GM18858 (cell line): ENCODE measurements at regions not wholly inside any gene's neighbourhood (a gene's known extent, or its start where the extent isn't known, plus 50 kb on each side); places are given as distances from the start of the nearest gene placed in this dataset.
"Not testable (repeated sequence)": the region's sequence is repeated elsewhere in the genome, so short reads cannot be mapped to it uniquely, and the experiment has no call there.

Experiments used
- ATAC-seq: cut with Tn5 transposase; IDR thresholded peaks from one replicate; pipeline ENCODE4 v1.9.1; 2021; ENCODE audit not compliant: unreplicated experiment

DNA sequence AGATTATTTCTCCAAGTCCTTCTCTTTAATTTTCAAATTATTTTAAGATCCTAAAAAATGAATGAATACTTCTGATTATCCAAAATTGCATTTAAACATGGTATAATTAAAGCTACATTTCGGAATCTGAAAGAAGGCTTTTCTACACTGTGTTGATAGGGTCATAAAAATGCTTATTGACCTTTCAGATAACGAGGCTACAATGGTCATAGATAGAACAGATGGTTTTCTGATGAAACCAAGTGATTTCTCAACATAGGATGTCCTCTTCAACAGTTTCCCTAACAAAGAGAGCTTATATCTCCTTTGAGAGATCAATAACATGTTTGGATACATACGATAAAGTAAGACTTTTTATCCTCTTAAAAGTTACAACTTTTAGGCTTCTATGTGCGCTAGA is 201.1 kb downstream of the PTH2R start:
- ATAC-seq = no peak

DNA sequence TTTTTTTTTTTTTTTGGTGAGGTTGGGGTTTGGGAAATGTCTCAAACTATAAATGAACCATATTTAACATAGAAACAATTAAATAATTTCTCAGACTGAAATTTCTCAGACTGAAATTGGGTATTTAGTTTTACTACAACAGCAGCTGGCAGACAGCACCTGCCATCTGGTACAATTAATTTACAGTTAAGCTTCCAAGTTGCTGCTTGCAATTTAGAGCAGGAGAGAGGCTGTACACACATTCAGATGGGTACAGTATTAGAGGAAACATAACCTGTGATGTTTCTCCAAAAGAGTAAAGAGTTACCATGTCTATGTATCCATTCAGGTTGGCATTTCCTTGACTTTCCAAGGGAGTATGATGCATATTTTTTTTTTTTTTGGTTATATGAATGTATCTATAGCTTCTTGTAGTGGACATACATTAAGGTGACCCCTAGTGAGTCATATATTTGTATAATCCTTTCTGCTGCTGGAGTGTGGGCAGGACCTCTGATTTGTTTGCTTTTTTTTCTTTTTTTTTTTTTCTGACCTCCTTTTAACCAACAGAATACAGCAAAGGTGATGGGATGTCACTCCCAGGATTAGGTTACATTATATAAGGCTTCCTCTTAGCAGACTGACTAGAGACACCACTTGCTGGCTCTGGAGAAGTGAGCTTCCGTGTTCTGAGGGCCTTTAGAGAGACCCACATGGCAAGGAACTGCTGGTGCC is 201.7 kb downstream of the PTH2R start:
- ATAC-seq = no peak

DNA sequence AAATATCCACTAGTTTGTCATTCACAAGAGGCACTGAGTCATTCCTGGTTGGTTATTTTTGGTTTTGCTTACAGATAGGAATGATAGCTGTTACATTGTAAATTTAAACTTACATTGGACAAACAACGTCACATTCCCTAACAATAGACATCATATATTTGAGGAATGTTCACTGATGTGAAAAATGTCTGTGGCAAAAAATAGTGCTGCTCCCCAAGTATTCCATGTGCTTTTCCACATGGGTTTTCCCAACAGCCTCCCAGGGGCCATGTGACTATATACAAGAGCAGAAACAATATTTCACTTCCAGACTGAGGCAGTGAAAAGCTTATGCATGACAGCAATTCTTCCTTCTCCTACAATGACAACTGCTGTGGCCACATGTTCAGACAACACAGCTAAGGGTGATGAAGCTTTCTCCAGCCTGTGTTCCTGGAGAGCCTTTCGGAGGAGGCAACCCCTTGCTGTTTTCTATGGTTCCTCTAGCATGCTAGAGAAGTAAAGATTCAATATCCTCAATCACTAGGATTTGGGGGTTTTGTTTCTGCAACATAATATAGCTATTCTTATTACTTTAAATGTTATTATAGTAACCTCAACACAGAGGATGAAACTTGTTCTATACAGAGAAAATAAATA is 202.7 kb downstream of the PTH2R start:
- ATAC-seq = no peak

DNA sequence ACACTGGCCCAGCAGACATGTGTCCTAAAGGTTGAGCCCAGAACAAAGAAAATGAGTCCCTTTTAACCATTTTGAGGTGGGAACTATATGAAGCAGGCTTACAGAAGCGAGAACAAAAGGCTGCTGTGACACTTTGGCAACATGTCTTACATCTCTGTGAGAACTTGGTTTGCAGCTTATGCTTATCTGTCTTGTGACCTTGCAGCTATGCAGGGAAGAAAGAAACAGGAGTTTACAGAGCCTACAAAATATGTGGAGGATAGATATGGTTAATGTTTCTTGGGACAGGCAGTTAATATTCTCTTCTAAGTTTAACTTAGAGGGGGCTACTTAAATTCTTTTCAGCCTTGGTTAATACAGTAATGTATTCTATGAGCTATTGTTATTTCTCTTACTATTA is 209.1 kb downstream of the PTH2R start:
- ATAC-seq = not testable (repeated sequence)

DNA sequence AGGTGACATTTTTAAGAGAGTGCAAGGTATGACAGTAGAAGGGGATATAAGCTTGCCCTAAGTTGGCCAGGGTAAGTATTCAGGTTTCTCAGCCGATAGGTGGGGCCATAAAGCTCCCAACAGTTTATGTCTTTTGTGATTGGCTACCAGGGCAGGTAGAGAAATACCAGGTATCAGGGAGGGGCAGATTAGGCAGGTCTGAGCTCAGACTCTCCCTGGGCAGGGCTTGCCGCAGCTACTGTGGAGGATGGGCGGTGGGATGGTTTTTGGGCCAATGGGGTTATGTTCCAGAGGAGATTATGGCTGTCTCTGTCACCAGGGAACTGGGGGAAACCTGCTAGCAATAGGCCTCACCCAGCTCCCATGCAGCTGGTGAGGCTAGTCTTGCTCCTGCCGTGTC is 211.6 kb downstream of the PTH2R start:
- ATAC-seq = no peak

DNA sequence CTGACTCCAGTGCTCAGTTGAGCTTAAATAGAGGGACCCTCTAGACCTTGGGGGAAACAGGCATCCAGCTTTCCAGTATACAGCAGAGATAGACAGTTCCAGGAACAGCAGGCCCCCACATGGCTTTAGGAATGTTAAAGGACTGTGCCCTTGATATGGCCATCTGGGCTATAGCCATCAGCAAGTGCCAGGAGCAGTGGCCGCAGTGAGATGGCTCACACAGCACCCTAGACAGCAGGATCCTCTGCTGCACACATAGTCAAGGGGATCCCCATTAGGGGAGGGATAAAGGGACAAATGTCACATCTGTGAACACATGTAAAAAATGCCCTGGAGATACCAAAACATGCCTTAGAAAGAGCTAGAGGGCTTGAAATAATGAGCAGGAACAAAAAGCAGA is 213.4 kb downstream of the PTH2R start:
- no peak for ATAC-seq

DNA sequence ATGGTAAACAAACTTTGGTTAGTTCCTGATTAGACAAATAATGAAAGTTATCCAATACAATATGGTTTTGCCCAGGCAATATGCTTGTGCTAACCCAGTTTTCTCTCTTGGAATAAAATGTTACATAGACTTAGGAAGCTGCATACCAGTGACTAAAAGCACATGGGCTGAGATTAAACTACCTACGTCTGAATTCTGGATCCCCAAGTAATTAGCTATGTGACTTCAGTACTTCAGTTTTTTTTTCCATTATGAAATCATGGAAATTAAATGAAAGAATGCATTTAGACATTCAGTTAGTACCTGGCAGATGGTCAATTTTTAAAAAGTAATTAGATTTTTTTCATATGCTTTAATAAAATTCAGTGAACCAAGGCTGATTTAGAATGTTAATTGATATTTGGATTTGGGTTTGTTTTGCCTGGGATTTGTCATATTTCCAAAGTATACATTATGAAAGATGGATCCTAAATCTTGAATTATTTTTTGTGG is 213.9 kb downstream of the PTH2R start:
- ATAC-seq = no peak

DNA sequence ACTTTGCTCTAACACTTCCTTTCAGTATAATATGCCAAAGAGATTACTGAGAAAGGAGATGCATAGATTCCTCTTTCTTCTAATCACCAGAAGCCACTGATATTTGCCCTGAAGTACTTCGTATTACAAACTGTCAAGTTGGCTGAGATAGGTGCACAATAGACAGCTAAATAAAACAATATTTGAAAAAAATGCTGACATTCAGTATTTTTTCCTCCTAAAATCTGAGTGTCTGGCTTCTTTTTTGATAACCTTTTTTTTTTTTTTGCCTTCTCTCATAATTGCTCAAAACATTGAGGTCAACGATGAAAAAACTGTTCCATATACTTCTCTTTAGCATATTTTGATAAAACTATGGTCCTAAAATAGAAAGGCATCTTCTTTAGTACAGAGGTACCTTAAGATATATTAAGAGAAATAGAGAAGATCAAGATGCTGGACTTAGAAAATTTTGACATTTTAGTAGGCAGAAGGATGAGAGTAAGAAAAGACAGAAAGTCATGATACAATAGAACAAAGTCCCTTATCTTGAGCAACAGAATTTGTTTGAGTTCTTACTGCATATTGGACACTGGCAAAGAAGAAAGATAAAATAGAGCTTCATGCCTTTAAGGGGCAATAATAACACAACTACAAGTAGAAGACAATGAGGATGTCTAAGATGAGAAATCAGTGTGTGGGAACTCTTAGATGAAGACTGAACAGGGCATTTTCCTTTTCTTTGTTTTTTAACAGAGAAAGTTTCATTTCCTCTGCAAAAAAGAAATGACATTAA is 220.7 kb downstream of the PTH2R start:
- no peak for ATAC-seq

DNA sequence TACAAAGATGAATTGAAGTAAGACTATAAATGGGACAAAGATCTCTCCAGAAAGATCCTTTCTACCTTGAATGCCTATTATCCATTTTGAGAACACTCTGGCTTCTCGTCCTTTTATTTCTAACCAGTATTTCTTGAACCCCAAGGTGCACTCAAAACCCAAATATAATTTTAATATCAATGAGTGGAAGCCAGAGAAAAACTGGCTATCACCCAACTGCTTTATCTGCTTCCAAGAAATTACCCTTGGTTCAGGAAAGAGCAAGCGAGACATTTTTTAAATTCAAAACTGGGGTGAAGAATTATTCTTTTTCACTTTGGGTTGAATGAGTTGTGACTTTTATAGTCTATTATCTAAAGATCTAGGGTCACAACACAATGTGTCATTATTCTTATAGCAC is 221.3 kb downstream of the PTH2R start:
- ATAC-seq = no peak

DNA sequence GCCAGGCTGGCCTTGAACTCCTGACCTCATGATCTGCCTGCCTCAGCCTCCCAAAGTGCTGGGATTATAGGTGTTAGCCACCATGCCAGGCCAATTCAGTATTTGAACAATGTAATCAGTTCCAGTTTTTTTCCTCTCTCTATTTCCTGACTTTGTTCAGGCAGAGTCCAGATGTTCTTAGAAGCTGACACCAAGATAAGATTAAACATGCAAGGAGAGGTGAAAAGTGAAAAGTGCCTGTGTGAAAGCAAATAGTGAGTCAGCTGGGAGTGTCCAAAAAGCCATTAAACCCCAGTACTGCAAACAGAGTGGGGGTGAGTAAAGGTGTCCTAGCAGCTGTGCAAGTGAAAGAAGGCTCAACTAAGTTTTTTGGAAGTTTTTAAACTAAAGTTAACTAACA is 231.5 kb downstream of the PTH2R start:
- peak; percentile 54 for ATAC-seq

DNA sequence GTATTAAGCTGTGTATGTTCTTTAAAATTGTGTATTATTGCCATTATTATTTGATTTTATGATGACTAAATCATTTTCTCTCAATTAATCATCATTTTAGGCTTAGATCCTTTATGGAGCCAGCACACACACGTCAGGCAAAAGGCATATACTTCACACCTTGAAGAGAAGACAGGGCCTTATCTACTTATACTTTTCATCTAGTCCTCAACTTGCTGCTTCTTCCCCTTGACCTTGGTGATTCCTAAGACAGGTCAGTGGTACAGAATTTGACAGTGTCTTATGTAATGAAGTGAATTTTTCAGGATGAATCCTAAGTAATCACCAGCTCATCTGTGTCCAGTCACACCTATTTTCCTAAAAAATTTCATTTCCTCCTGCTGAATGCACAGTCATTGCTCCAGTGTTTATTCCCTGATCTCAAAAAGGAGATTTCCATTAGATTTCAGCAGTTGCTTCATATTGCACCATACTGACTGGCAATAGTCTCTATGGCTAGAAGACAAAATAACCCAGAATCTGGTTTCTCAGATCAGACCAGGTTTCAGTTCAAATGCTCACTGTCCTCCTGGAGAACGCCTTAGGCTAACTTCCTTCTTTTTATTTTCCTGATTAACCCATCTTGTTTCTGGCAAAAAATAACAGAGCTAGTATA is 235.7 kb downstream of the PTH2R start:
- ATAC-seq = no peak

DNA sequence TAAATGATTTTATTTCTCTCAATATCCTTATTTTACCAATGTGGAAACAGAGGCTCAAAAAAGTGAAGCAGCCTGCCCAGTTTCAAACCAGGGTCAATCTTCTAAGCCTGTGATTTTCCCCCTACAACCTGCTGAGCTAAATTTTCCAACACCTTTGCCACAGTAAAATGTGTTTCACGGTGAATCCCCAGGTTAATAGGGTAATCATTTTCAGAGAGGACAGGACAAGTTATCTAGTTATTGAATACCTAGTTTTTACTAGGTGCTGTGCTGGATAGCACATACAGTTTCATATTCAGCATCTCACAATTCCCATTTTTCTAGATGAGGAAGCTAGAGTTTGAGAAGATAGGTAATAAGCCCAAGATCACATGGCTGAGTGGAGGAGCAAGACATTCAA is 236.6 kb downstream of the PTH2R start:
- no peak for ATAC-seq

DNA sequence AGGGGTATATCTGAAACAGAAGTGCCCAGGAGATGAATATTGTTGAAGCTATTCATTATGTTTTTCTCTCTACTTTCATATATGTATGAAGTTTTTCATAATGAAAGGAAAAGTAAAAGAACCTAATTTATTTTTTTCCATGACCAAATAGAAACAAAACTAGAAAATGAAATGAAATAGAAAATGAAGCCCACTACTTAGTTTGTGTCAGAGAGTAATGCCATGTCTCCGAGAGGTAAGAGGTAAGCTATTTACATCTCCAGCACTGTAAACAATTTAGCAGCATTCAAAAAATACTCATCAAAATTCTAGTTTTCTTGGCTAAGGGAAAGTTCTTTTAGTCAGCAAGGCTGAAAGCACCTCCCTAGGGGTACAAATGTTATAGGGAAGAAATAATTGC is 238.6 kb downstream of the PTH2R start:
- no peak for ATAC-seq

DNA sequence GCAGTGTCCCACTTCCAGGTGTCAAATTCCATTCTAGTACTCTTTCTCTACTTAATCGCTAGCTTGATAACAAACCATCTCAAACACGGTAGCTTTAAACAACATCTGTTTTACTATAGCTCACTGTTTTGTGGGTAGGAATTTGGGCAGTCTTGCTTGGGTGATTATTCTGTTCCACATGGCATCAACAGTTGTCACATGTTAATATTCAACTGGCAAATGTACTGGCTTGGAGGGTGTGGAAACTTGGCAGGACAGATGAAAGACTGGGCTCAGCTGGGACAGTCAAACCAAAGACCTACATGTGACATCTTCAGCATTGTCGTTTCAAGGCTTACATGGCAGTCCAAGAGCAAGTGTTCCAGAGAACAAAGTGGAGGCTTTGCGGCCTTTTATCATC is 241.8 kb downstream of the PTH2R start:
- ATAC-seq = no peak

DNA sequence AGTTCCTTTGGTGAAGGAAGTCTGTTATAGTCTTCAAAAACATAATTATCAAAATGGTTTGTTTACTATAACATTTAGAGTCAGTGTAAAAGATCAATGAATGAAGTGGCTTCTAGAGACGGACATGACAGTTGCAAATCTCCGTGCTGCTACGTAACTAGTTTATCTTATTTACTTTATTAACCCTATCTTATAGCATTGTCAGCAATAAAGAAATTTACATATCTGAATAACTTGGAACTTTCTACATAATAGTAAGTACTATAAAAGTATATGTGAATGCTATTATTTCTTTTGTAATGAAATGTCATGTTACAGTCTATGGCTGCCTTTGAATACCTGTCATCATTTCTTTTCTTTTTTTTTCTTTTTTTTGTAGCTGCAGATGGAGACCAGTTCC is 246.8 kb downstream of the PTH2R start:
- no peak for ATAC-seq

DNA sequence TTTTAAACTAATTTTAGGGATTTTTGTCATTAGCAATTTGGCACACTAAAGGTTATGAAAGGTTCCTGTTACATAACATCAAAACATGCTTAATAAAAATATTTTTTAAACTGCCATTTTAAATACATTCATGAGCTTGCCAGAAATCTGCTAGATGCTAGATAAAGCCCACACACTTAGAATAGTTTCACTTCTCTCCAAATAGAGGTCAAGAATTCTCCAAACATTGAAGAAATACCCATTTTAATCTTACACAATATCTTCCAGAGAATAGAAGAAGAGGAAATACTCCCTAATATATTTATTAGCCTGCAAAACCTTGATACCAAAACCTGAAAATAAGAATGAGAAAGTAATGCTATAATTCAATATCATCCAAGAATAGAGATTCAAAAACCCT is 247.5 kb downstream of the PTH2R start:
- no peak for ATAC-seq

DNA sequence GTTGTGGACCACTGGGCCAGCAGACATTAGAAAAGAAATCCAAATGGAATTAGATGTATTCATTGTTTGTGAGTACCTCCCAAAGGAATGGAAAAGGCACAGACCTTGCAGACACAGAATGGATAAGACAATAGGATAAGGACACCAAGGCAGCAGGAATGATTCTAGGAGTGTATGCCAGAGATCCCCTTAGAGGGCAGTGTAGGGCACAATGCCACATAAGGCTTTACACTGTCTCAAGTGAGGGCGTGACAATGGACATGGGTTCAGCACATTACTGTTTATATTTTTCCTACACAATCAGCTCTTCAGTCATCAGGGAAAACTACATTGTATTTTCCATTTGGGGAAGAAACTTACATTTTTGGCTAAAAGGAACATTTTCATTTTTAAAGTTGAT is 250.9 kb downstream of the PTH2R start:
- ATAC-seq = no peak

DNA sequence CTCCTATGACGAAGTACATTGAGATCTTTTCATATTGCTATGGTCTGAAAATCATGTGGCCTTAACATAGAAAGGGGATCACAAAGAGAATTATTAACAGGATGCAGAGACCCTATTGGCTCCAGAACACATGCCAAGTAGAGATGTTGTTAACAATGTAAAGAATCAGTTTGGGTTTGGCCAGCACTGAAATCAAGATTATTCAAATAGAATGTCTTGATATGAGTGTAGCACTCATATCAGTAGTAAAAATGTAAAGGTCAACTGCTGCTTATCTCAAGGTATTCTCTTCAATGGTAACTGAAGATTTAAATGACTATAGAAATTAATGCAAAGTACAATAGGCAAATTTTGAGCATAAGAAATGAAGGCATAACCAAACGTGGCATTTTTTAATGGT is 262.8 kb downstream of the PTH2R start:
- no peak for ATAC-seq

DNA sequence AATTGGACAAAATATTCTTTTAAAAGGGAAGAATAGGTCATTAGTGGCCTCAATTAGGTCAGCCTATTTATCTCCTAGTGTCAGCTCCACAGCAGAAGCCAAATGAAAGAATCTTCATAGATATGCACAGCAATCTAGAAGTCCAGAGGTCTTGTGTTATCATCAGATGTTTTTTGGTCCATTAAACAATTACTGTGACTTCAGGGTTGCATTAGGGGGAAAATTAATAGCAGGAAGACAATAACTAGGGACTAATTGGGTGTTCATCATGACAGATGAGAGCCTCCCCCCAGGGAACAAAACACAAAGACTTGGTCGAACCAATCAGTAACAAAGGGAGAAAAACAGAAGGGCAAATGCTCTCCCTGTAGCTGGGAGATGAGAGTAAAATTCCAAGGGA is 264.7 kb downstream of the PTH2R start:
- ATAC-seq = no peak

DNA sequence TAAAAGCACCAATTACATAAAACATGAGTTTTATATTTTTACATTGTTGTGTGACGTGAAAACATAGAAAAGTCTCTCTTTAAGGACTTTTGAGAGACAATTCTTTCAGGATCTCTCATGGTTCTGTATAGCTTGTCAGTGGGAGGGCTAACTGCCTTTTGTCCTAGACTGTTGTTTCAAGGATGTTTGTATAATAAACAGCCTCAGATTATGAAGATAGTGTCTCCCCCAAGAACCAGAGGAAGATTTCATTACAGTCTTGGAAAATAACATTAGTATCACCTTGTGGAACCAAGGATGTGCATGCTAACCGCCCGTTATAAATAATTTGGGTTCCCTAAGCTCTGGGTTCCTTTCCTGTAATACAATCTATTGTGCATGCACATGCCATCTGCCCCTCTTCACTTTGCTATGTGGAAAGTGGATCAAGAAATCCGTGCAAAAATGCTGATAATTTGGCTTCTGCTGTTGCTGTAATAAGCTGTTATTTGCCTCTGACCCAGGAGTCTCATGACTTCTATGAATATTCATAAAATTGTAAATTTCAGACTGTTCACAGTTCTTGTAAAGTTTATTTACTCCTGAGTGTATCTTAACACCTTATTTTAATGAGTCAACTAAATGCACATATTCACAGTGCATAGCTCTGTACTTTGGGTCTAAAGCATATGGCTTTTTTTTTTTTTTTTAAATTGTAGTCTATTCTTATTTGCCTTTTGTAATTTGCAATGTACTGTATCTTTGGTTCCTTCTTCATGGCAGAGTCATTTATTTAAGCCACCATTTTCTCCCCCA is 265.5 kb downstream of the PTH2R start:
- ATAC-seq = no peak

DNA sequence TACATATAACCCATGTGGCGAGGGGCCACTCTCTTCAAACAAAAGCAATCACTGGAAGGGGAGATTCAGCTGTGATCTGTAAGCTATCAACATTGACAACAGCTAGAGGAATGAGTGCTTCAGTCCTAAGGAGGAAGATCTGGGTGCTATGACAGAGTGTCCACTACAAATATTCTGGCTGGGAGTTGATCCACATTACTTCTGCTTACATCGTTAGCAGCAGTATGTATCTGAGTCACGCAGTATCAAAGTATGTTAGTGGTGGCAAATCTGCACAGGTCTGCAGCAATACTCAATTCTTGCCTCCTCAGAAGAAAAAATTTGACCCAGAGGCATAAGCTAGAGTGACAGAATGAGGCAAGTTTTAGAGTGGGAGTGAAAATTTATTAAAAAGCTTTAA is 267.0 kb downstream of the PTH2R start:
- ATAC-seq = no peak
